ENCODE measurements at regions not wholly inside any gene's neighbourhood (a gene's known extent, or its start where the extent isn't known, plus 50 kb on each side); places are given as distances from the start of the nearest gene placed in this dataset.
"Not testable (repeated sequence)": the region's sequence is repeated elsewhere in the genome, so short reads cannot be mapped to it uniquely, and the experiment has no call there.

DNA sequence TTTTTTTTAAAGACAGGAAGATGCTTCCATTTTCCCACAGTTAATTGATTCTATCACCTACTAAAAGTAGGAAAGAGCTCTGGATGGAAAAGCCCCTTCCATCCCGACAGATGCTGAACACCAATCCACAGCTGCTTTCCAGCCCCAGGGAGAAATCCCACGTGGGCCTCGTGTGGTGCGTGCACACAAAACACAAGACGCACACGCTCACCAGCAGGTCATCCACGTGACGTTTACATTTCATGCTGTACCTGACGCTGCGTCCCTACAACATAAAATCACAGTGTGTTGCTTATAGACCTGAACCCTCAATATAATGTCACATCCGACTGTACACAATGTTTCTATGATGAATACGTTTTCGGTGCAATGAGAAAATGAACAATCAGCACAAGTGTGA, 50.2 kb upstream of the DACT2 start:
- FAIRE-seq (no peak), DNase-seq (ENCODE audit: insufficient read length, low spot score) (no peak)
- no peak for TF ChIP-seq POLR2A (IDR thresholded peaks at IDR 0.05; ENCODE audit: low read depth, low read length)

DNA sequence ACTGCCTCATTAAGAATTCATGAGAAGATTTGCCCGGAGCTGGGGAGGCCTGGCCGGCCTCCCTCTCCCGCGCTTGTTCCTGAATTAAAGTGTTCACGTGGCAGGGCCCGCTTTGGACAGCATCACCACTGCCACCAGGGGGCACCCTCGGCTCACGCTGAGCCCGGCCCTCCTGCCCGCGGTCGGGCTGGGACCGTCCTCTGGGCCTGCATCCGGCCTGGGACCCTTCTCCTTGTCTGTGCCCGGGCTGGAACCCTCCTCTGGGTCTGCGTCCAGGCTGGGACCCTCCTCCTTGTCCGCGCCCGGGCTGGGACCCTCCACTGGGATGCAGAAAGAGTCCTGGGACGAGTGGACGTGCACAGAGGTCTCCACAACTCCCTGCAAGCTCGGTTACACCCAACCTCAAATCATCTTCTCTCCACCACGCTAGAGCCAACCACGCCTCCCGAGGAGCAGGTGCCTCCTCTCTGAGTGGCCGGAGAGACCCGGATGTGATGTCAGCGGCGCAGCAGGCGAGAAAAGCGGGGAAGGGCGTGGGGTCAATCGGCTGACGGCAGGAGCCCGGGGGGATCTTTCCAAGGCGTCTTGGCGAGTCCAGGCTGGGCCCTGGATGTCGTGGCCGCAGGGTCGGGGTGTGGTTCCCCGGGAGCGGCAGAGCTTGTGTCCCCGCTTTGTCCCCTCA, 50.9 kb upstream of the DACT2 start:
- TF ChIP-seq POLR2A (IDR thresholded peaks at IDR 0.05; ENCODE audit: low read depth, low read length), result no peak
- FAIRE-seq (no peak), DNase-seq (ENCODE audit: insufficient read length, low spot score) (peak; percentile 58)

DNA sequence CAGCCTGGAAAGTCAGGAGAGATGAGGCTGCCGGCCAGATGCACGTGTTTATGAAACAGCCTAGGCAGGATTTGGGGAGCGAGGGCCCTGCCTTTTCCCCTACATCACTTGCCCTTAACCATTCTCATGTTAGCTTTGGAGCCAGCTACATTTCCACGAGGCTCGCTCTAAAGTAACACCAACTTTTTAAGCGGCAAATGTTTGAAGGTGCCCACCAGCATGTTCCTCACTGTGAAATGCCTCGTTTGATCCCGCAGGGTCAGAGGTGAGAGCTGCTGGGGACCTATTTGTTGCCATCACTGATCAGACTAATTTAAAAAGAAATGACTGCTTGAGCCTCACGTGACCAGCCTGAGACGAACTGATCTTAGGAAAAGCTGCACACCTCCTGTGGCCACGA, 51.6 kb upstream of the DACT2 start:
- DNase-seq (ENCODE audit: insufficient read length, low spot score) (no peak), FAIRE-seq (no peak)
- no peak for TF ChIP-seq POLR2A (IDR thresholded peaks at IDR 0.05; ENCODE audit: low read depth, low read length)

DNA sequence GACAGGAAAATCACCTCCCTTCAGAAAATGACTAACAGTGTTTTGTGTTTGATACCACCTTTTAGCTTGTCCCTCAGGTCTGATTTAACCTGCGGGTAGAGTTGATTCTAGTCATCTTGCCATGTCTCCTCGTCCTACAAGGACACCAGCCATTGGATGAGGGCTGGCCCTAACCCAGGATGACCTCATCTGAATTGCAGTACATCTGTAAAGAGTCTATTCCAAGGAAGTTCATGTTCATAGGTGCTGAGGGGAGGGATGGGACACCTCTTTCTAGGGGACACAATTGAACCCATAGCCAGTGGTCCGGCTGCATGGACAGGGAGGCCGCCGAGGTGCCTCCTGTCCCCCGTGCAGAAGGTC, 52.0 kb upstream of the DACT2 start:
- DNase-seq (ENCODE audit: insufficient read length, low spot score) (no peak), FAIRE-seq (no peak)
- no peak for TF ChIP-seq POLR2A (IDR thresholded peaks at IDR 0.05; ENCODE audit: low read depth, low read length)

DNA sequence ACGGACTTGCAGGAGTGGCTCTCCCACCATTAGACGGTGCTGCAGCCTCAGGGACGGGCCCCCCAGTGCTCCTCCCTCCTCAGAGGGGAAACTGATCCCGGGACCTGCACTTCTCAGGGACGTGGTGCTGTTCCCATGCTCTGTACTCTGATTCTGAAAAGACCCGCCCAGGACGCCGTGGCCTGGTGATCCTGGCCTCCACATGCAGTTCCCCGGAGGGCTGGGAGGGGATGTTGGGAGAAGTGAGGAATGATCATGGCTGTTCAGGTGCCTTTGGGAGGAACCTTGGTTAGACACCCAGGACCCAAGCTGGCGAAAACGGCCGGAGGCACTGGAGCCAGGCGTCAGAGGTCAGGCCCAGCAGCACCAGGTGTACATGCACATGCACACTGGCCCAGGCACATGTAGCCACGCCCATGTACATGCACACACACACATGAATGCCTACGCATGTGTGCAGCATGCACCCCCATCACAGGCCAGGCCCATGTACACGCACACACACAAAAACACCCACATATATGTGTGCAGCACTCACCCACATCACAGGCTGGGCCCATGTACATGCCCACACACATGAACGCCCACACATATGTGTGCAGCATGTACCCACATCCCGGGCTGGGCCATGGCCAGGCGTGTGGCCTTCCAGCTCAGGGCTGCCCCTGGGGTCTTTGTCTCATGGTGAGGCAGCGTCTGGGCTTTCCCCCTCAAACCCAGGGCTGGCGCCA, 52.6 kb upstream of the DACT2 start:
- no peak for TF ChIP-seq POLR2A (IDR thresholded peaks at IDR 0.05; ENCODE audit: low read depth, low read length)
- no peak for FAIRE-seq
- DNase-seq (ENCODE audit: insufficient read length, low spot score), result no peak

DNA sequence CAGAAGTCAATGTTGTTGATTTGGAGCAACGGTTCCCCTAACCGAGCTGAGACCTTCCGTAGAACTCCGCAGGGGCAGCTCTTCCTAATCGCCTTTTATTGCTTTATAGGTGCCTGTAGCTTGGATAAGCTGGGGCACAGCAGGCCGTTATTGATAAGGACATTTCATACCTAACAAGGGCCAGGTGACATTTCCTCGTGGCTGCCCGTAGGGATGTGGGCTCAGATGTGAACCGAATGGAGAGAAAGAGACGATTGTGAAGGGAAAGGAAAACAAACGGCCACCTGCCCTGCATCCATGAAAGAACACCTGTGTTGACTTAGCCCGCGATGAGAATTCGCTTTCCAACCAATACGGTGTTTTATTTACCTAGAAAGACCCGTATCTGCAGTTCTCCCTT, 53.3 kb upstream of the DACT2 start:
- no peak for DNase-seq (ENCODE audit: insufficient read length, low spot score)
- TF ChIP-seq POLR2A (IDR thresholded peaks at IDR 0.05; ENCODE audit: low read depth, low read length), result no peak
- no peak for FAIRE-seq

DNA sequence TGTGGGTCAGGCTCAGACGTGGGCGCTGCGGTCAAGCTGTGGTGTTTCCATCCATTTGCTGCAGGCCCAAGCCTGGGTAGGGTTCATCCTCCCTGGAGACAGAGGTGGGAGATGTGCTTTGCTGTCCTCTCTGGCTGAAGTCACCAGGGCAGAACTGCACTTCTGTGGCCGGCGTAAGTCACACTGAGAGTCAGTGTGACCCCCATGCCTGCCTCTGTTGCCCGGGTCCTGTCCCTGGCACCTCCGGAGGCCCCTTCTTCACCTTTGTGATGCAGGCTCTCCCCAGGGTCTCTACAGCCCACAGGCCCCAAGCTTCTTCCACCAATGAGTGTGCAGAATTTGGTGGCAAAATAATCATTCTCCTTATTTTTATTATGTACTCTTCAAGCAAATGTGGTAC, 53.8 kb upstream of the DACT2 start:
- TF ChIP-seq POLR2A (IDR thresholded peaks at IDR 0.05; ENCODE audit: low read depth, low read length), result no peak
- DNase-seq (ENCODE audit: insufficient read length, low spot score) (no peak), FAIRE-seq (no peak)

DNA sequence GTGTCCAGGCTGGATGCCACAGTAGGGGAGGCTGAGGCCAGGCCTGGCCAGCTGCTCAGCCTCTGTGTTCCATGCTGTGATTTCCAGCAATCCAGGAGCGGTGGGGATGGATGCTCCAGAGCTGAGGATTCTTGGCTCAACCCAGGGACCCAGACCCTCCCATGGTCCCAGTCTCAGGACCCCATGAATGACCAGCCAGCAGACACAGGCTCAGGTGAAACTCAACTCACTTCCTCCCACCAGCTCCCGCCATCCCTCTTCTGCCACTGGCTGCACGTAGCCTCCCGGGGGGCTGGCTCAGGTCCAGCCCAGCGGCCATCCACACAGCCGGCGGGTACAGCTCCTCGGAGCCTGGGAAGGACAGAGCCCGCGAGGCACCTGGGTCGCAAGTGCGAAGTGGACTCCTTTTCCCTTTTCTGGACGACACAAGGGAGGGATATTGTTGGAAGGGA, 54.5 kb upstream of the DACT2 start:
- FAIRE-seq (no peak), DNase-seq (ENCODE audit: insufficient read length, low spot score) (no peak)
- TF ChIP-seq POLR2A (IDR thresholded peaks at IDR 0.05; ENCODE audit: low read depth, low read length), result no peak

DNA sequence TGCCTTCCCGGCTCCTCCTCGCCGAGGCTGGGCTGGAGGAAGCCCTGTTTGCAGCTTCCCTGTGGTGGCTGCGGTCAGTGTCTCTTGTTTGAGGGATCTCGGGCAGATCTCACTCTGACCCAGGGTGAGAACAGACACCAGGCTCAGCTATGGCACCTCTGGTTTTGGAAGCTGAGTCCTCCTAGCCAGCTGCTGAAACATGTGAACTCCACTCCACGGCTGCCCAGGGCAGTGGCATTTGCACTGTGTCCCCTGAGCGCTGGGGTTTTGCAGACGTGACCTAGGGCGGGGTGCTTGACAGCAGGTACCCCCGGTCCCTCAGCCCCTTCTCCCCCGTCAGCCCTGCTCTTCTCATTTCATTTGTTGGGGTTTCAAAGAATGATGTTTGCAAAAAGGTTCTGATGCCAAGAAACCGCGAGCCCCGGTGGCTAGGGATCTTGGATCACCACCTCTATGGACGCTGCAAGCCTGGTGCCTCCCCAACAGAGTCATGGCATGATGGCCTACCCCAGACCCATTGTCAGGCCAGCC, 55.0 kb upstream of the DACT2 start:
- no peak for DNase-seq (ENCODE audit: insufficient read length, low spot score)
- FAIRE-seq, result no peak
- no peak for TF ChIP-seq POLR2A (IDR thresholded peaks at IDR 0.05; ENCODE audit: low read depth, low read length)

DNA sequence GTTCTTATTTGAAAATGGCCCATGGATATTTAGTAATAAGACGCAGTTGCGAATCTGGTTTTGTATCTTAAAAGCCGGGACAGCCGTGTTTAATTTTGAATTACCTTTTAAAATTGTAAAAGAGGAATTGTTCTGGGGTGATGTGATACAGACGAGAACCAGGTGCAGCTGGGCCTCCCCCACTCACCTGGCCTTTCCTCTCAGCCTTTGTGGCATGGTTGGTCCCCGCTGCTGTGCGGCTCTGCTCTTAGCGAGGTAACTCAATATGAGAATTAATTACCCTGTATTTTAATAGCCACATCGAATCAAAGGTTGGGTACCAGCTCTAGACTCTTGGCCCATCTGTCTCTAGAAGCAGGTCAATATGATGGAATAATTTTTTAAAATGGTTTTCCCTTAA, 56.5 kb upstream of the DACT2 start:
- no peak for FAIRE-seq
- no peak for DNase-seq (ENCODE audit: insufficient read length, low spot score)
- no peak for TF ChIP-seq POLR2A (IDR thresholded peaks at IDR 0.05; ENCODE audit: low read depth, low read length)

DNA sequence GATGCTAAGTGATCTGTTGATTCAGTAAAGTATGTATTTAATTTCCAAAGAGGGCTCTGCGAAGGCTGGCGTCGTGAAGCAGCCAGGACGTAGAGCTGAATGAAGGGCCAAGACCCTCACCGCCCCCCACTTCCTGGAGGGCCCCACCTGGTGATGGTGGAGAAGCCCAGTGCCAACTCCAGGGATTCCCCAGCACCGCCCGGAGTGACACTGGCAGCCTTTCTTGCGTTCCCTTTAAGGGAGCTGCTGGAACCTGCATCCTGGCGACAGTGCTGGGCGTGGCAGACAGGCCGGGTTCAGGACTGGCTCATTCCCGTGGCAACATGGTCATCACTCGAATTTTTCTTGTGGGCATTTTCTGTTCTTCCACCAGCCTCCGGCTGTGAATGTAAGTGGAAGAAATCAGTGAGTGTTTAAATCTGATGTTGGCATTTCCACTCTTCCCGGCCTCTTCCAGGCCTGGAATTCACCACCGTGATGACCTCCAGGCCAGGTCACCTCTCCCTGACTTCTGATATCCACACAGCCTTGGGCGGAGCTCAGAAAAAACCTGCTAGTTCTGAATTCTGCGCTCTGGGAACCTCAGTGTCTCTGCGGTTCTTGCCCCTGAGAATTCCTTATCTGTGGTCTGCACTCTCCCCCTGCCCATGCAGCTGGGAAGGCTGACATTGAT, 57.4 kb upstream of the DACT2 start:
- DNase-seq (ENCODE audit: insufficient read length, low spot score), result no peak
- FAIRE-seq, result no peak

DNA sequence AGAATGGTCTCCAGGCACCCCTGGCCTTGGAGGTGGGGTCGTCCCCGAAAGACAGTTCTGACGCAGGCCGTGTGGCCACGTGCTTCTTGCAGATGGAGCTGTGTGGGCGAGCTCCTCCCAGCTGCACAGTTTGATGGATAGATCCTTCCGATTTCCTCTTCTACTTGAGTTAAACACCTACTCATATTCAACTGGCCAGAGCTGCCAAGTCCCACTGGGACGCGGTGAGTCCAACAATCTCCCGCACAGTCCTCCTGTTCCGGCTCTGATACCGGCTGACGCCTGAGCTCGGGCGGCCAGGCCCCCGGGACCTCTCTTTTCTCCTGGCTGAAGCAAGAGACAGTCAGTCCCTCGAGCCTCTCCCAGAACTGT, 57.9 kb upstream of the DACT2 start:
- TF ChIP-seq POLR2A (IDR thresholded peaks at IDR 0.05; ENCODE audit: low read depth, low read length), result no peak
- no peak for DNase-seq (ENCODE audit: insufficient read length, low spot score)
- no peak for FAIRE-seq

More for the DNA sequence above, 57.4 kb upstream of the DACT2 start:
- no peak for TF ChIP-seq POLR2A (IDR thresholded peaks at IDR 0.05; ENCODE audit: low read depth, low read length)

DNA sequence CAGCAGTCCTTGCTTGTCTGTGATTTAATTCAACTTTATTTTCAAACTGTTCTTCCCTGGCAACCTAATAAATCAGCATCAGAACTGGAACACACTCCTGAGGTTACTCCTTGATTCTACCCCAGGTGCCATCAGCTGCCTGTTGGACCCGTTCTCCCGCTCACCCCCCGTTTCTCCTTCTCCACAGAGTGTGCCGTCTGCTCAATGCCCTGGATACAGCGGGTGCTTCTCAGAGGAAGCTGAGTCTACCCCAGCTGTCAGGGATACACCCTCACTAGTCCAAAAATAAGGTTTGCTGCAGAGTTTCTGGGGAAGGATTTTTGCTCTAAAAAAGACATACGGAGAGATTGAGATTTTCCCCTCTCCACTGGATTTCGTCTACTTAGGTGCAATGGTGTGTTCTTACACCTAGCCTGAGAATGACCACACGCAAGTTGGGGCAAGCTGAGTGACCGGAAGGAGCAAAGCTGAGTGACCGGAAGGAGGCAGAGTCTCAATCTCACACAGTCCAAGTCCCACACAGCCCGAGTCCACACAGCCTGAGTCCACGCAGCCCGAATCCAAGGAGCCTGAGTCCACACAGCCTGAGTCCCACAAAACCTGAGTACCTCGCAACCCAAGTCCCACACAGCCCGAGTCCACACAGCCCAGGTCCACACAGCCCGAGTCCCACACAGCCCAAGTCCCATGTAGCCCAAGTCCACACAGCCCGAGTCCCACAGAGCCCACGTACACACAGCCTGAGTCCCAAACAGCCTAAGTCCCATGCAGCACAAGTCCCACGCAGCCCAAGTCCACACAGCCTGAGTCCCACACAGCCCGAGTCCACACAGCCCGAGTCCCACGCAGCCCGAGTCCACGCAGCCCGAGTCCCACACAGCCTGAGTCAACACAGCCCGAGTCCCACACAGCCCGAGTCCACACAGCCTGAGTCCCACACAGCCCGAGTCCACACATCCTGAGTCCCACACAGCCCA, 58.6 kb upstream of the DACT2 start:
- DNase-seq (ENCODE audit: insufficient read length, low spot score) (no peak), FAIRE-seq (no peak)
- TF ChIP-seq POLR2A (IDR thresholded peaks at IDR 0.05; ENCODE audit: low read depth, low read length), result no peak

DNA sequence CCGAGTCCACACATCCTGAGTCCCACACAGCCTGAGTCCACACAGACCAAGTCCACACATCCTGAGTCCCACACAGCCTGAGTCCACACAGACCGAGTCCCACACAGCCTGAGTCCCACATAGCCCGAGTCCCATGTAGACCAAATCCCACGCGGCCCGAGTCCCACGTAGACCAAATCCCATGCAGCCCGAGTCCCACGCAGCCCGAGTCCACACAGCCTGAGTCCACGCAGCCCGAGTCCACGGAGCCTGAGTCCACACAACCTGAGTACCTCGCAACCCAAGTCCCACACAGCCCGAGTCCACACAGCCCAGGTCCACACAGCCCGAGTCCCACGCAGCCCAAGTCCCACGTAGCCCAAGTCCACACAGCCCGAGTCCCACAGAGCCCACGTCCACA, 60.0 kb upstream of the DACT2 start:
- FAIRE-seq; DNase-seq (ENCODE audit: insufficient read length, low spot score): not testable (repeated sequence)

DNA sequence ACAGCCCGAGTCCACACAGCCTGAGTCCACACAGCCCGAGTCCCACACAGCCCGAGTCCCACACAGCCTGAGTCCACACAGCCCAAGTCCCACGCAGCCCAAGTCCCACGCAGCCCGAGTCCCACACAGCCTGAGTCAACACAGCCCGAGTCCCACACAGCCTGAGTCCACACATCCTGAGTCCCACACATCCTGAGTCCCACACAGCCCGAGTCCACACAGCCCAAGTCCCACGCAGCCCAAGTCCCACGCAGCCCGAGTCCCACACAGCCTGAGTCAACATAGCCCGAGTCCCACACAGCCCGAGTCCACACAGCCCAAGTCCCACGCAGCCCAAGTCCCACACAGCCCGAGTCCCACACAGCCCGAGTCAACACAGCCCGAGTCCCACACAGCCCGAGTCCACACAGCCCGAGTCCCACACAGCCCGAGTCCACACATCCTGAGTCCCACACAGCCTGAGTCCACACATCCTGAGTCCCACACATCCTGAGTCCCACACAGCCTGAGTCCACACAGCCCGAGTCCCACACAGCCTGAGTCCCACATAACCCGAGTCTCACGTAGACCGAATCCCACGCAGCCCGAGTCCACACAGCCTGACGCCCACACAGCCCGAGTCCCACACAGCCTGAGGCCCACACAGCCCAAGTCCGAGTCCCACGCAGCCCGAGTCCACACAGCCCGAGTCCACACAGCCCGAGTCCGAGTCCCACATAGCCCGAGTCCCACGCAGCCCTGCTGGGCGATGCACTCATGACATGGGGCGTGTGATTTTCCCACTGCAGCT, 60.6 kb upstream of the SMOC2 start:
- not testable (repeated sequence) for FAIRE-seq

More for the DNA sequence above, 60.6 kb upstream of the SMOC2 start:
- DNase-seq (ENCODE audit: insufficient read length, low spot score), result not testable (repeated sequence)
